ENCODE measurements at regions not wholly inside any gene's neighbourhood (a gene's known extent, or its start where the extent isn't known, plus 50 kb on each side); places are given as distances from the start of the nearest gene placed in this dataset.

DNA sequence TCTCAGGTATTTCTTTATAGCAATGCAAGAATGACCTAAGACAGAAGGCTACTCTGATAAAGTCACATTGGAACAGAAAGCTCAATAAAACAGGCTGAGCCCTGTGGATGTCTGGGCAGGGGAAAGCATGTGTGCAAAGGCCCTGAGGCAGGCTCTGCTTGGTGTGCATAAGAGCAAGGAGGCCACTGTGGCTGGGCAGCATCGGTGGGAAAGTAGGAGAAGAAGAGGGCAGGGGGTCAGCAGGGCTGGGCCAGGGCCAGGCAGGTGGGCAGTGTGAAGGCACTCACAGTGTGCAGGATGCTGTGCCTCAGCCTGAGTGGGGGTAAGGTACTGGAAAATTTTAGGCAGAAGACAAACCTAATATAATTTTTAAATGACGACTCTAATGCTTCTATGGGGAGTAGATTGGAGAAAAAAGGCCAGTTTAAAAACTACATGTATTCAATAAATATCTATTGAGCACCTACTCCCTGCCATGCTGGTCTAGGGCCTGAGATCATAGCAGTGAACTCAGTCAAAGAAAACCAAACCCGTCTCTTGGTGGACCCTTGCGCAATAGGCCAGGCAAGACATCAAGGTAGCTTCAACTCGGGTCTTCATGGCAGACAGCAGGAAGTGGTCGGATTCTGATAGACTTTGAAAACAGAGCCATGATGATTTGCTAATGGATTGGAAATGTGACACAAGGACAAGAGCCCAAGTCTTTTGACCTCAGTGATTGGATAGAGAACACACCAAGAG, 572.3 kb downstream of the TCERG1L start:
- TF ChIP-seq, protein P1, sequence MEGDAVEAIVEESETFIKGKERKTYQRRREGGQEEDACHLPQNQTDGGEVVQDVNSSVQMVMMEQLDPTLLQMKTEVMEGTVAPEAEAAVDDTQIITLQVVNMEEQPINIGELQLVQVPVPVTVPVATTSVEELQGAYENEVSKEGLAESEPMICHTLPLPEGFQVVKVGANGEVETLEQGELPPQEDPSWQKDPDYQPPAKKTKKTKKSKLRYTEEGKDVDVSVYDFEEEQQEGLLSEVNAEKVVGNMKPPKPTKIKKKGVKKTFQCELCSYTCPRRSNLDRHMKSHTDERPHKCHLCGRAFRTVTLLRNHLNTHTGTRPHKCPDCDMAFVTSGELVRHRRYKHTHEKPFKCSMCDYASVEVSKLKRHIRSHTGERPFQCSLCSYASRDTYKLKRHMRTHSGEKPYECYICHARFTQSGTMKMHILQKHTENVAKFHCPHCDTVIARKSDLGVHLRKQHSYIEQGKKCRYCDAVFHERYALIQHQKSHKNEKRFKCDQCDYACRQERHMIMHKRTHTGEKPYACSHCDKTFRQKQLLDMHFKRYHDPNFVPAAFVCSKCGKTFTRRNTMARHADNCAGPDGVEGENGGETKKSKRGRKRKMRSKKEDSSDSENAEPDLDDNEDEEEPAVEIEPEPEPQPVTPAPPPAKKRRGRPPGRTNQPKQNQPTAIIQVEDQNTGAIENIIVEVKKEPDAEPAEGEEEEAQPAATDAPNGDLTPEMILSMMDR (IDR thresholded peaks at IDR 0.05; ENCODE audit: insufficient read depth, missing control alignments) = no peak

DNA sequence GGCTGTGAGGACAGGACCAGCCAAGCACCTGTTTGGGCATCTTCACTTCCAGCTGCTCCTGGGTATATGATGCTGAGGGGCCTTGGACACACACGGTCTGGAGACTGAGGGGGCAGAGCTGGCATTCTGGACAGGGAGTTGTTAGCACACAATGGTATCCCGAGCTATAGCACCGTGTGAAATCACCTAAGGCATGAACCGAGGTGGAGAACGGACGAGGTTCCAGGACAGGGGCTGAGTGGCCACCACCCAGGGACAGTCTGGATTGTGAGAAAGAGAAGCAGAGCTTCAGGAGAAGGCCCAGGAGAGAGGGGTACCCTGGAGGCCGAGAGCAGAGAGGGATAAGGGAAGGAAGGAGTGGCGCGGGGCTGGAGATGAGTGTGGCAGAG, 571.8 kb downstream of the TCERG1L start:
- TF ChIP-seq, protein P1 (IDR thresholded peaks at IDR 0.05; ENCODE audit: insufficient read depth, missing control alignments) = no peak
- DNase-seq (ENCODE audit: insufficient read length, low spot score) = no peak
- no peak for FAIRE-seq

More for the DNA sequence above, 572.3 kb downstream of the TCERG1L start:
- FAIRE-seq = no peak
- no peak for DNase-seq (ENCODE audit: insufficient read length, low spot score)

DNA sequence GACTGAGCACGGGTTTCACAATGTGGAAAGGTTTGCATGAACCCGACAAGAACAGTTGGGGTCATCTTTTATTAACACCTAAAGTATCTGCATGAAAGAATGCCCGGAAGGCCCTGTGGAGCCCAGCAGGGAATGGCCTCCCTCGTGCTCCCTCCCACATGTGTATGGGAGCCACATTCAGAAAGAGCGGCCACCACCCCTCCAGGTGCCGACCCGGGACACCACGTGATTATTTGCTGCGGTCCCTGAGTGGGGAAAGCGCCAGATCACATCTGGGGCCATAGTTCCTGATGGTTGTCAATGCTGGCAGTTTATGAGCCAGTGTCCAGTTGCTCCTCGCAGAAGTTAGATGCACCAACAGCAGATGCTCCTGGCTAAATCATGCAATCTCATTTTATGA, 571.4 kb downstream of the TCERG1L start:
- TF ChIP-seq, protein P1 (IDR thresholded peaks at IDR 0.05; ENCODE audit: insufficient read depth, missing control alignments) = no peak
- DNase-seq (ENCODE audit: insufficient read length, low spot score) = no peak
- no peak for FAIRE-seq

DNA sequence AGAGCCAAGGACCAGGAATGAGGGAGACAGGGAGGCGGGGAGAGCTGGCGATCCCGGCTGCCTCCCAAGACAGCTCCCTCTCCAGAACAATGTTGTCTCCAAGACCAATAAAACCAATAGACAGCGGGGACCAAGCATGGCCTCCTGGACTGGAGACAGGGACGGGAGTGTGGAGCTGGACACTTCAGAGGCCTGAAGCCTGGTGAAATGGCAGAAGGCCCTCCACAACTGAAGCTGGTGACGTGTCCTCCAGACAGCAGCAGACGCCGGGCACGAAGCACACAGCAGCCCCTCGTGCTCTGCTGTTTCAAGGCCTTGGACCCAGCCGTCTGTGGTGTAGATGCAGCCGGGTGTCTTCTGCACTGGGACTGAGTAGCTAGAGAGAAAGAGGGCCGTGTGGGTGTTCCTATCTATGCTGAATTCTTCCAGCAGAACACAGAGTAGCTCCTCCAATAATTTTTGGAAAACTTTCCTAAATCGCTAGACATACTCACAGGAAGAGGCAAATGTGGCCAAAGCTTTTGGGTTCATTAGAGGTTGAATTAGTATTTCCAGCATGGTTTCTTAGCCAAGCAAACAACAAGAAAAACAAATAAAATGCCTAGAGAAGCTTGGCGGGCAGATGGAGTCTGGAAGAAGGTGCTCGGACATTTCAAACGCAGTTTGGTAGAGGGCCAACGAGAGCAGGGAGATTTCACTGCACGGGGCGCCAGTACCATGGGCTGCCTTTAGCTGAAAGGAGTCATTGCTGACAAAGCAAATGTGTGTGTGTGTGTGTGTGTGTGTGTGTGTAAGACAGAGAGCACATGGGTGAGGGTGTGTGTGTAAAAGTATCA, 570.4 kb downstream of the TCERG1L start:
- DNase-seq (ENCODE audit: insufficient read length, low spot score) = no peak
- no peak for FAIRE-seq
- TF ChIP-seq, protein P1 (IDR thresholded peaks at IDR 0.05; ENCODE audit: insufficient read depth, missing control alignments) = no peak

DNA sequence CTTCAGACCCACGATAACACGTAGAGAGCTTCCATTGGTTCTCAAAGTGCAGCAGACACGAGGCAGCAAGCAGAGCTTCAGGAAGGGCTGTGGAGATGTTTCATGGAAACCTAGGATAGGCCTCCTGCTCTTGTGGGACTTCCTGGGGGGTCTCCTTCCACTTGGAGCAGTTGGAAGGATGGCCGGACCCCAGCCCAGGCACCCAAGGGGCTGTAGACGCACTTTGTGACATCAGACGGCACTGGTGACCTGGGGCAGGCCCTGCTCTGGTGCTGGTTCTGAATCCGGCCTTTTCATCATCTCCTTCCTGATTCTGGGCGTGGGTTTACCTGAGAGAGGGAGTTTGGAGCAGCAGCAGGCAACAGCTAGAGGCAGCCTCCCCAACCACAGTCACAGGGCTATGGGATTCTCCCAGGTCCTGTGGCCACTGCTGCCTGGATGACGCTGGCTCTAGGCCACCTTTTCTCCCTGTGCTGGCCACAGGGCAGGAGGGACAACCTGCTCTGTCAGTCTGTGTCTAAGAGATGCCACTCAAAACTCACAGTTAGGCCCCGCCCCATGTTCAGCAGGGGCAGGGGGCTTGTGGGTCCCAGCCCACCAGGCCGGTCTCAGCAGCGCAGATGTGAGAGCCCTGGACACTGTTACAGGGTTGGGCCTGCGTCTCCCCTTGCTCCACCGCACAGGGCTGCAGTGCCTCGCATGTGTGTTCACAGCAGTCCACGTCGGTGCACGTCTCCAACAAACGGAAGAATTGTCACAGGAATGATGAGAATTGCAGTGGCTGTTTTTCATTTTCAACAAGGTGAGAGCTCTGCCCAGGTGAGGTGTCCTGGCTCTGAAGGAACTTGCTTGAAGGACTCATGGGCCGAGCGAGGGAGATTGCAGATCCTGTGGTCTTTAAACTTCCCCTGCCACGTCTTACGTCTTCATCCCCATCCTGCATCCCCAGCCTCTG, 569.3 kb downstream of the TCERG1L start:
- DNase-seq (ENCODE audit: insufficient read length, low spot score) (no peak), FAIRE-seq (no peak)
- TF ChIP-seq, protein P1 (IDR thresholded peaks at IDR 0.05; ENCODE audit: insufficient read depth, missing control alignments) = no peak

DNA sequence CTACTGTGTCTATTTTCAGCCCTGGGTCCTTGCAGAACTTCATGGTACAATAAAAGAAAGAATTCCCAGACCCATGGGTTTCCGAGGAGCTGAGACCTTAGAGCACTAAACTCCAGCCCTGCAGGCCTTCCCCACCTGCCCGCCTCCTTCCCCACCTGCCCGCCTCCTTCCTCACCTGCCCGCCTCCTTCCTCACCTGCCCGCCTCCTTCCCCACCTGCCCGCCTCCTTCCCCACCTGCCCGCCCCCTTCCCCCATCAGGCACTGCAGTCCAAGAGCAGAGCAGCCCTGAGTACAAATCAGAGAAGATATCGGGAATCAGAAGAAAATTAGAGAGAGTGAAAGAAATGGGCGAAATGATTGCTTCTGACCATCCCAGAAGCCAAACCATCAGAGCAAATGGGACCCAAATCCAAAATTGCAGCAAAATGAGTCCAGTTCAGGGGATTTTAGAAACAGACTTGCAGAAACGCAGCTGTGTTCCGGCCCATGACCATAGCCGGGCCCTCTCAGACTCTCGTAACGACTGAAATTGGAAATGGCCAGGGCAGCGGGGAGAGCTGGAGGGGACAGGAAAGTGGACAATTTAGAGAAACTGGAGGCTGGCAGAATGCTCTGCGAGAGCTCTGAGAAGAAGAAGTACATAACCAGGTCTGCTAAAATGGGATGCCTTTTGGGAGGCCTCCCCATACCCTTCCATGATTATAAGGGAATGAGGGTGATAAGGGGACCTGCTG, 568.4 kb downstream of the TCERG1L start:
- FAIRE-seq (no peak), DNase-seq (ENCODE audit: insufficient read length, low spot score) (no peak)
- TF ChIP-seq, protein P1 (IDR thresholded peaks at IDR 0.05; ENCODE audit: insufficient read depth, missing control alignments) = no peak

Data from D721Med (cell line).